ENCODE measurements at regions not wholly inside any gene's neighbourhood (a gene's known extent, or its start where the extent isn't known, plus 50 kb on each side); places are given as distances from the start of the nearest gene placed in this dataset.
"Not testable (repeated sequence)": the region's sequence is repeated elsewhere in the genome, so short reads cannot be mapped to it uniquely, and the experiment has no call there.

GRCh38 chr13:109403012-109403421, 383.4 kb downstream of the IRS2 start:
- TF ChIP-seq CTCF (IDR thresholded peaks at IDR 0.05 in 4 of 5, conservative IDR thresholded peaks at IDR 0.05 in 1 of 5) (no peak), POLR2A (IDR thresholded peaks at IDR 0.05) (no peak)
- Histone ChIP-seq H3K27me3 (no peaks in the 10 kb centered on the region), H3K4me1 (no peaks in the 10 kb centered on the region), H3K36me3 (no peaks in the 10 kb centered on the region), H3K9me3 (no peaks in the 10 kb centered on the region), H3K4me3 (no peak overlapping the region), H3K27ac (no peak overlapping the region)
- no peak for DNase-seq
- intact Hi-C loops (cut with DNase I; ENCODE audit: low total_unique reads) = no loop called here
- in situ Hi-C loops (cut with MboI; ENCODE audit: low sequenced_read_pairs in 4 of 4) = no loop called here
- ATAC-seq = no peak

GRCh38 chr13:109401891-109402290, 384.5 kb downstream of the IRS2 start:
- Histone ChIP-seq H3K27me3 (no peaks in the 10 kb centered on the region), H3K4me1 (no peaks in the 10 kb centered on the region), H3K4me3 (no peak overlapping the region), H3K9me3 (no peaks in the 10 kb centered on the region), H3K27ac (no peak overlapping the region), H3K36me3 (no peaks in the 10 kb centered on the region)
- TF ChIP-seq POLR2A (IDR thresholded peaks at IDR 0.05) = no peak
- no peak for TF ChIP-seq CTCF (IDR thresholded peaks at IDR 0.05 in 4 of 5, conservative IDR thresholded peaks at IDR 0.05 in 1 of 5)
- in situ Hi-C loops (cut with MboI; ENCODE audit: low sequenced_read_pairs in 4 of 4) (no loop called here), intact Hi-C loops (cut with DNase I; ENCODE audit: low total_unique reads) (no loop called here)
- no peak for DNase-seq
- no peak for ATAC-seq

- ATAC-seq (no peak), DNase-seq (no peak)
- Histone ChIP-seq H3K4me1 (no peaks in the 10 kb centered on the region), H3K9me3 (no peaks in the 10 kb centered on the region), H3K36me3 (no peaks in the 10 kb centered on the region), H3K27me3 (no peaks in the 10 kb centered on the region), H3K4me3 (no peak overlapping the region), H3K27ac (no peak overlapping the region)
- in situ Hi-C loops (cut with MboI; ENCODE audit: low sequenced_read_pairs in 4 of 4) = no loop called here
- intact Hi-C loops (cut with DNase I; ENCODE audit: low total_unique reads) = no loop called here
- no peak for TF ChIP-seq CTCF (IDR thresholded peaks at IDR 0.05 in 4 of 5, conservative IDR thresholded peaks at IDR 0.05 in 1 of 5)
- TF ChIP-seq POLR2A (IDR thresholded peaks at IDR 0.05) = no peak
These were observed 385.1 kb downstream of the IRS2 start for GRCh38 chr13:109401307-109401706.

GRCh38 chr13:109400624-109401257, 385.6 kb downstream of the IRS2 start:
- Histone ChIP-seq H3K9me3 (no peaks in the 10 kb centered on the region), H3K36me3 (no peaks in the 10 kb centered on the region), H3K4me3 (no peak overlapping the region), H3K27me3 (no peaks in the 10 kb centered on the region), H3K4me1 (no peaks in the 10 kb centered on the region), H3K27ac (no peak overlapping the region)
- in situ Hi-C loops (cut with MboI; ENCODE audit: low sequenced_read_pairs in 4 of 4) (no loop called here), intact Hi-C loops (cut with DNase I; ENCODE audit: low total_unique reads) (no loop called here)
- no peak for DNase-seq
- ATAC-seq = no peak
- TF ChIP-seq CTCF (IDR thresholded peaks at IDR 0.05 in 4 of 5, conservative IDR thresholded peaks at IDR 0.05 in 1 of 5) = no peak
- no peak for TF ChIP-seq POLR2A (IDR thresholded peaks at IDR 0.05)

- intact Hi-C loops (cut with DNase I; ENCODE audit: low total_unique reads) = no loop called here
- in situ Hi-C loops (cut with MboI; ENCODE audit: low sequenced_read_pairs in 4 of 4) = no loop called here
- H3K27ac ChIP-seq = no peak overlapping the region
- DNase-seq (no peak), ATAC-seq (no peak)
- no peaks in the 10 kb centered on the region for H3K9me3 ChIP-seq
- no peaks in the 10 kb centered on the region for H3K27me3 ChIP-seq
- H3K4me3 ChIP-seq = no peak overlapping the region
- H3K36me3 ChIP-seq = no peaks in the 10 kb centered on the region
- TF ChIP-seq POLR2A (IDR thresholded peaks at IDR 0.05) (no peak), CTCF (IDR thresholded peaks at IDR 0.05 in 4 of 5, conservative IDR thresholded peaks at IDR 0.05 in 1 of 5) (no peak)
- no peaks in the 10 kb centered on the region for H3K4me1 ChIP-seq
These were observed 386.2 kb downstream of the IRS2 start for GRCh38 chr13:109400209-109400608.

GRCh38 chr13:109398071-109398470, 388.3 kb downstream of the IRS2 start:
- H3K4me3 ChIP-seq; ATAC-seq; H3K27me3 ChIP-seq; intact Hi-C loops (cut with DNase I; ENCODE audit: low total_unique reads); DNase-seq; H3K9me3 ChIP-seq; H3K36me3 ChIP-seq; in situ Hi-C loops (cut with MboI; ENCODE audit: low sequenced_read_pairs in 4 of 4); H3K27ac ChIP-seq; H3K4me1 ChIP-seq: not testable (repeated sequence)

Measured in gastrocnemius medialis (tissue), 4 donors.